ENCODE measurements at regions not wholly inside any gene's neighbourhood (a gene's known extent, or its start where the extent isn't known, plus 50 kb on each side); places are given as distances from the start of the nearest gene placed in this dataset.
A peak's percentile ranks its signal among the peaks of the same experiment; 100 is the strongest.

GRCh38 chr20:11799281-11799684 lies 118.4 kb upstream of the BTBD3 start:
- no peak for DNase-seq (ENCODE audit: low read depth in 2 of 2)

- DNase-seq (ENCODE audit: low read depth in 2 of 2): peak in 1 of 2 donors; percentile 43
These were observed 110.3 kb upstream of the BTBD3 start for GRCh38 chr20:11807054-11808048.

GRCh38 chr20:11808841-11809240 lies 108.9 kb upstream of the BTBD3 start:
- no peak for DNase-seq (ENCODE audit: low read depth in 2 of 2)

DNA sequence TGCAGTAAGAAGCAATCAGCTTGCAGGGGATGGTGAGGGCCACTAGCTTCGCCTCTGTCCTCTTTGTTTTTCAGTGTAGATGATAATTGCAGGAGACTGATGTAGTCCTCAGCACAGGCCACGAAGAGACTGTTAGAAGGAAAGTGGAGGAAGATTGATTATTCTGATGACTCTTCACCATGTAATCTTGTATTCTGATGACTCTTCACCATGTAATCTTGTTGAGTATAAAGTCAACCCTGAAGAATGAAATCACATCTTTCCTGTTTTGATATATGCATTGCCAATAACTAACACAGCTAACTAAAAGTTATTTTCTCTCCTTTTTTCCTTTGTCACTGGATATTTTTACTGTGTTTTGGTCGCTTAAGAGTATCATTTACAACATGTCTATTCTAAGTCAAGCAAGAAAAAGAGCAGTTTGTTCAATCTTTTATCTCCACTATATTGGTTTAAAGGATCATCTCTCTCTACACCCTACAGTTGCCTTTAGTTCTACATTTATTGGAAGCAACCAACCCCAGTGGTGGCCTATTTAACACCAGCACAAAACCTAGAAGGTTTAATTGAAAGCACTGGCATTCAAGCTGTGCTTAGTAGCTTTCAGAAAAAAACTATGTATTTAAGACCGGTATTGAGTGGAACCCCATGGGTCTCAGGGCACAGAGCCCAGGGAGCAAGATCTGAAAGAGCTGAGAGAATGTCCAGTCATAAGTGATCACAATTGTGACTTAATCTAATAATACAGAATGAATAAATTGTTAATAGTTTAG lies 107.2 kb upstream of the BTBD3 start:
- no peak for DNase-seq (ENCODE audit: low read depth in 2 of 2)

DNA sequence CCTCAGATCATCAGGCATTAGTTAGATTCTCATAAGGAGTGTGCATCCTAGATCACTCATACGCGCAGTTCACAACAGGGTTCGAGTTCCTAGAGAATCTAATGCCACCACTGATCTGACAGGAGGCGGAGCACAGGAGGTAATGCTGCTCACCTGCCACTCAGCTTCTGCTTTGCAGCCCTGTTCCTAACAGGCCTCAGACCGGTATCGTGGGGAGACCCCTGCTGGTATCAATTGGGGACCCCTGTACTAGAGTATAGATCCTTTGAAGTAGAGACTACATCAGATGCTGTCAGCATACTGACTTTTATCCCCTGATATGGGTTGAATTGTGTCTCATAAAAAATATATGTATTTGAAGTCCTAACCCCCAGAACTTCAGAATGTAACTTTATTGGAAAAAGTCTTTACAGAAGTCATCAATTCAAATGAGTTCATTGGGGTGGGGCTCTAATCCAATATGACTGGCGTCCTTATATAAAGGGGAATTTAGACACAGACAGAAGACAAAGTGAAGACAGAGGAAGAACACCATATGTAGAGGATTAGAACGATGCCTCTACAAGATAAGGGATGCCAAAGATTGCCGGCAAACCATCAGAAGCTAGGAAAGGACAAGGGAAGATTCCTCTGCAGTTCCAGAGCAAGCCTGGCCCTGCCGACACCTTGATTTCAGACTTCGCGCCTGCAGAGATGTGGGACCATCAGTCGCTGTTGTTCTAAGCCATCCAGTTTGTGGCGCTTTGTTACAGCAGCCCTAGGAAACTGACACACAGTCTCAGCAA lies 104.4 kb upstream of the BTBD3 start:
- no peak for DNase-seq (ENCODE audit: low read depth in 2 of 2)

DNA sequence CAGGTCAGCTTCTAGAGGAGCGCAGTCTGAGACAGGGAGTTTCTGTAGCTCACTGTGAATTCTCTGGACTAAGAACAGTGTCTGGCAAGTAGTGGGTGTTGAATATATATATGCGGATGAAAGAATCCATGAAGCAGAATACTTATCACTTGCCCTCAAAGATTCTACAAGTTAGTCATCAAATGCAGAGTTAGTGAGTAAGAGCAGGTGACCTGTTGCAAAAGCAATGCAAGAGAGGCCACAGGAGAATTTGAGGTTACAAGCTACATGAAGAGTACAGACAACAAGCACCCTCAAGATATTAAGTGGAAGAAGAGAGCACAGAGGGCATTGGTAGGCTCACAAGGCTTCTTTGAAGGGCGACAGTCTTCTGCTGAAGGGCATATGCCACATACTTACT lies 103.4 kb upstream of the BTBD3 start:
- DNase-seq (ENCODE audit: low read depth in 2 of 2): no peak

- no peak for DNase-seq (ENCODE audit: low read depth in 2 of 2)
These were observed 96.9 kb upstream of the BTBD3 start for GRCh38 chr20:11820838-11821237.

DNA sequence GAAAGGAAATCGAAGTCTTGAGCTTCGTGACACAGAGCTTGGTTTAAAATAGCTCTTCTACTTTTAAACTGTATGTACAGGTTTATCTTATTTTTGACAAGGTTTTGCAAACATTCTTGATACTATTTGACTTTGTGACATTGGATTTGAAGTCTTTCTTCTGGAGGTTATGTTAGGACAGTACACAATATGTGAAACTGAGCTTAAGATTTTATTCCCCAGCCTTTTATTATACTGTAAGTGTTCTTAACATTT lies 95.2 kb upstream of the BTBD3 start:
- DNase-seq (ENCODE audit: low read depth in 2 of 2): no peak

DNA sequence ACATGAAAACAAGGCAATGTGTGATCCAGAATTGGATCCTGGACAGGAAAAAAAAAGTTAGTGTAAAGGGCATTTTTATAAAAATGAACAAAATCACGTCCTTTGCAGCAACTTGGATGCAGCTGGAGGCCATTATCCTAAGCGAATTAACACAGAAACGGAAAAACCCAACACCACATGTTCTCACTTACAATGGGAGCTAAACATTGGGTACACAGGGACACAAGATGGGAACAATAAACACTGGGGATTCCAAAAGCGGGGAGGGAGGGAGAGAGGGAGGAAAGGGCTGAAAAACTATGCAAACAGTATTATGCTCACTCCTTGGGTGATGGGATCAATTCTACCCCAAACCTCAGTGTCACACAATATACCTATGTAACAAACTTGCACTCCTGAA lies 91.4 kb upstream of the BTBD3 start:
- DNase-seq (ENCODE audit: low read depth in 2 of 2): no peak

DNA sequence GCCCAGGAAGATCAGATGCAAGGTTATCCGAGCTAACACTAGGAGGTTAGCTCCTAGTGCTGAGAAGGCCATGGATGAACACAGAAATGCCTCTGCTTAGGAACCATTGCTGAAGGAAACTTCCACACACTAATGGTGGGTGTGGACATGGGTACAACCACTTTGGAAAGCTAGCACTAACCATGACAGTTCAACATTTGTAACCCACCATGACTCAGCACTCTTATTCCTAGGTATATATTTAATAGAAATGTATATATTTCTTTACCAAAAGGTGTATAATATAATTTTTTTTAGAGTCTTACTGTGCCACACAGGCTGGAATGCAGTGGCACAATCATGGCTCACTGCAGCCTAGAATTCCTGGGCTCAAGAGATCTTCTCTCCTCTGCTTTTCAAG lies 85.3 kb upstream of the BTBD3 start:
- DNase-seq (ENCODE audit: low read depth in 2 of 2): no peak

DNA sequence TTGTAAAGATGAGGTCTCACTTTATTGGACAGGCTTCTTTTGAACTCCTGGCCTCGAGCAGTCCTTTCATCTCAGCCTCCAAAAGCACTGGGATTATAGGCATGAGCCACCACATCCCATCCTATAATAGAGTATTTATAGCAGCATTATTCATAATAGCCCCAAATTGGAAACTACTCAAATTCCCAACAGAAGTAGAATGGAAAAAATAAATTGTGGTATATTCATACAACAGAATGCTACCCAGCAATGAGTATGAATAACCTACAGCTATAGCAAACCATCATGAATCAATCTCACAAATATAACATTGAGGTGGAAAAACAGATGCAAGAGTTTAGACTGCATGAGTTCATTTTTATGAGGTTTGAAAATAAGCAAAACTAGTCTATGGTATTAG lies 84.8 kb upstream of the BTBD3 start:
- DNase-seq (ENCODE audit: low read depth in 2 of 2): no peak

DNA sequence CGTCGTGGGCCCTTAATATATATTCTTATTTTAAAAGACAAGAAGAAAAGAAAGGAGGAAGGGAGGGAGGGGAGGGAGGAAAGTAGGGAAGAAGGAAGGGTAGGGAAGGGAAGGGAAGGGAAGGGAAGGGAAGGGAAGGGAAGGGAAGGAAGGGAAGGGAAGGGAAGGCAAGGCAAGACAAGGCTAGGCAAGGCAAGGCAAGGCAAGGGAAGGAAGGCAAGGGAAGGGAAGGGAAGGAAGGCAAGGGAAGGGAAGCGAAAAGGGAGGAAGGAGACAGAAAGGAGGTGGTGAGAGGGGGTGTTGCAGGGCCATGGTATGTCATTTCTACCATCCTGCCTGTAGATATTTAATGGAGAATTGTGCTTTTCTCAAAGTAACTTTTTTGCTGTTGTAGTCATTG lies 83.9 kb upstream of the BTBD3 start:
- DNase-seq (ENCODE audit: low read depth in 2 of 2): no peak

DNA sequence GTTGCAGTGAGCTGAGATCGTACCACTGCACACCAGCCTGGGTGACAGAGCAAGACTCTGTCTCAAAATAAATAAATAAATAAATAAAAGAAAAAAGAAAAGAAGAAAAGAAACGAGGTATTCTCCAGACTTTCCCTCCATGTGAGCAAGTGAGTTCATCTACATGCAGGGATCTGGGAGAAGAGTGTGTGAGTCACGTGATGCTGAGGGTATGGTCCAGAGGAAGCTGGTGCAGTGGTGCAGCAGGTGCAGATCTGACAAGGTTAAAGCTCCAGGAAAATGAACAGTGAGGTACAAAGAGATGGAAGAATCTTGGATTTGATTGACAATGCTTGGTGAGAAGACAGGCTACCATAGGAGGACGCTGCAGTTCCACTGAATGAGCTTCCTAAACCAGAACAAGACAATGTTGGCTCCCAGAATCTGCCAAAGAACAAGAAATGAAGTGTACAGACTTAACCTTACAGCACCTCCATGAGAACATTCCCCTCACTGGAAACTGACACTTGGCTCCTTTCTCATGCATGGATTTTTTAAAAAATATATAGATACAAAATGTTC lies 79.5 kb upstream of the BTBD3 start:
- no peak for DNase-seq (ENCODE audit: low read depth in 2 of 2)

GRCh38 chr20:11841972-11842461 lies 75.7 kb upstream of the BTBD3 start:
- no peak for DNase-seq (ENCODE audit: low read depth in 2 of 2)

- DNase-seq (ENCODE audit: low read depth in 2 of 2): no peak
These were observed 74.4 kb upstream of the BTBD3 start for GRCh38 chr20:11843289-11843688.

- DNase-seq (ENCODE audit: low read depth in 2 of 2): no peak
These were observed 73.0 kb upstream of the BTBD3 start for GRCh38 chr20:11844691-11845090.

GRCh38 chr20:11845340-11845739 lies 72.4 kb upstream of the BTBD3 start:
- no peak for DNase-seq (ENCODE audit: low read depth in 2 of 2)

DNA sequence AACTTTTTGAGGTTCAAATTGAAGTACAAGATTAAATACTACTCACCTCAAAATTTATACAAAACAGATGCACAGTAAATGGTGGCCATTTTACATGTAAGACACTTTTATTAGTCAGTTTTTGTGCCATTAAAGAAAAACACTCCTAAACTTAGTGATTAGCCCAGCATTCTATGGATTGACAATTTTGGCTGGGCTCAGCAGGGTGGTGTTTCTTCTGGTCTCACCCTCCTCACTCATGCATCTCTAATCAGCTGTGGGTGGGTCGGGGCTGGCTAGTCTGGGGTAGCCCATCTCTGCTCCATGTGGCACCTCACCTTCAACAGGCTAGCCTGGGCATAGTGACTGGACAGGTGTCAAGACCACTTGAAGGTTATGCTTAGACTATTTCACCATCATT lies 71.6 kb upstream of the BTBD3 start:
- no peak for DNase-seq (ENCODE audit: low read depth in 2 of 2)

GRCh38 chr20:11847827-11848226 lies 69.9 kb upstream of the BTBD3 start:
- DNase-seq (ENCODE audit: low read depth in 2 of 2): peak; percentile 7 to 17

GRCh38 chr20:11849270-11849915 lies 68.3 kb upstream of the BTBD3 start:
- no peak for DNase-seq (ENCODE audit: low read depth in 2 of 2)
